Karpas-422 (cell line): ENCODE measurements at regions not wholly inside any gene's neighbourhood (a gene's known extent, or its start where the extent isn't known, plus 50 kb on each side); places are given as distances from the start of the nearest gene placed in this dataset.

Experiments
- DNase-seq: peaks from one replicate; pipeline ENCODE4 v3.0.0-alpha.2; 2015
- H2AFZ ChIP-seq: fragments of 200-600 bp; sonication (generic); 2 replicates; pipeline ENCODE4 v1.6.1; 2014; ENCODE audit warnings: antibody characterized with exemption, low read length, mixed read lengths
- H3K27ac ChIP-seq: fragments of 200-600 bp; sonication (generic); 2 replicates; pipeline ENCODE4 v1.5.1; 2014; ENCODE audit warnings: mild to moderate bottlenecking, low read length, moderate library complexity
- H3K27me3 ChIP-seq: fragments of 200-600 bp; sonication (generic); 2 replicates; pipeline ENCODE4 v1.6.1; 2014; ENCODE audit warnings: low read length, mixed read lengths
- H3K36me3 ChIP-seq: fragments of 200-600 bp; sonication (generic); 2 replicates; pipeline ENCODE4 v1.6.1; 2014; ENCODE audit warnings: low read length, mixed read lengths; ENCODE audit not compliant: insufficient read depth
- H3K4me1 ChIP-seq: fragments of 200-600 bp; sonication (generic); 2 replicates; pipeline ENCODE4 v1.6.1; 2014; ENCODE audit warnings: mild to moderate bottlenecking, low read length, mixed read lengths
- H3K4me2 ChIP-seq: fragments of 200-600 bp; sonication (generic); 2 replicates; pipeline ENCODE4 v1.6.1; 2014; ENCODE audit warnings: low read length, low read depth, mild to moderate bottlenecking; ENCODE audit not compliant: poor library complexity, severe bottlenecking
- H3K4me3 ChIP-seq: fragments of 200-600 bp; sonication (generic); 2 replicates; pipeline ENCODE4 v1.5.1; 2014; ENCODE audit warnings: mild to moderate bottlenecking, antibody characterized with exemption, low read length, mixed read lengths
- H3K79me2 ChIP-seq: fragments of 200-600 bp; sonication (generic); 2 replicates; pipeline ENCODE4 v1.6.1; 2014; ENCODE audit warnings: mild to moderate bottlenecking, low read length, mixed read lengths
- H3K9ac ChIP-seq: fragments of 200-600 bp; sonication (generic); 2 replicates; pipeline ENCODE4 v1.6.0; 2014; ENCODE audit warnings: low read length
- H3K9me2 ChIP-seq: fragments of 200-600 bp; sonication (generic), shearing (Covaris generic); replicated peaks from 2 replicates; pipeline ENCODE4 v1.6.0; 2014; ENCODE audit warnings: mild to moderate bottlenecking, low read length, moderate library complexity; ENCODE audit not compliant: insufficient read depth
- H3K9me3 ChIP-seq: fragments of 300-700, 200-600 bp; sonication (generic); 2 replicates; pipeline ENCODE4 v1.6.1; 2014; ENCODE audit warnings: low read length, mixed read lengths
- H4K20me1 ChIP-seq: fragments of 200-600 bp; sonication (generic); 2 replicates; pipeline ENCODE4 v1.6.1; 2014; ENCODE audit warnings: mild to moderate bottlenecking, antibody characterized with exemption, low read length, low read depth; ENCODE audit not compliant: insufficient read depth

DNA sequence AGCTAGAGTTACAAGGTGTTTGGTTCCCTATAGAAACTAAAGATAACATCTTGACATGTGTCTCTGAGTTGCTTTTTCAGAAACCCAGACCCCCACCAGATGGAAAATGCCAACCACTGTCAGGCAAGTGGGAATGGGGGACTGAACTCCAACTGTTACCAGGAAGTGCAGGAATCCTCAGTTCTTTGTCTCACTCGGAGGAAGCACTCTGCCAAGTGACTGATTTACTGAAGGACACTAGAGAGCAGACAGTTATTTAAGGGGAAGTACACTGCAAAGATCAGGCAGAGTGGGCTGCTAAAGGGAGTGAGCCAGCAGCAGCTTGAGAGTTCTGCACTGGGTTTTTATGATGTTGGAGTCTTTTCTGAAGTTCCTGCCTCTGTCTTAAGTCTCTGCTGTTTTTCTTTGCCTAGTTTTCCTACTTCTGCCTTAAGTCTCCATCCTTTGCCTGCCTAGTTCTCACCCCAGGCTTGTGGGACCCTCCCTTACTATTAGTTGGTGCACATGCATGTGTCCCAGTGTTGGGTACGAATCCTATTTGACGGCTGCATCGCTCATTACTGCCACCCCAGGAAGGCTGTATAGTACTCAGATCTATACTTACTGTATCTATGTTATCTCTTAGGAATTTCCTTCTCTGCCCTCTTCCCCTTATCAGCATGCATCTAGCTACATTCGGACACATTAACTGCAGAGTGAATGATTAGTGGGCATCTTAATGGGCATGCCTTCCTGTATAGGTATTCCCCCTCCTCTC, 97.1 kb downstream of the TEX51 start:
- Histone ChIP-seq H3K27me3 (no peaks in the 10 kb centered on the region), H3K4me3 (no peak overlapping the region), H3K9ac (no peak overlapping the region), H3K9me2 (no peaks in the 10 kb centered on the region), H3K79me2 (no peaks in the 10 kb centered on the region), H3K27ac (no peak overlapping the region), H3K4me1 (no peaks in the 10 kb centered on the region), H3K36me3 (no peaks in the 10 kb centered on the region), H3K4me2 (no peak overlapping the region), H3K9me3 (no peaks in the 10 kb centered on the region), H4K20me1 (no peaks in the 10 kb centered on the region), H2AFZ (no peak overlapping the region)
- no peak for DNase-seq

DNA sequence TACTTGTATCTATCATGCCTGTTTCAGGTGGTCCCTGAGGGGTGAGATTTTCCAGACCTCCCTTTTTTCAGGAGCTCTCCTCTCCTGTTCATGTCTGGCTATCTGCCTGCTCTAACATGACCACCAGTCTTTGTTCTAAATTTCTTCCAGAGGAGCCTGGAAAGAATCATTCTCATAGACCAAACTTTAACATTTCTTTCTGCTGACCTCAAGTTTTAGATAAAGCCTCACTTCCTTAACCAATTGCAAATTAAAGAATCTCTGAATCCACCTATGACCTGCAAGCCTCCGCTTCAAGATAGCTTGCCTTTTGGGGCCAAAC, 97.6 kb downstream of the TEX51 start:
- Histone ChIP-seq H3K9me3 (no peaks in the 10 kb centered on the region), H3K27me3 (no peaks in the 10 kb centered on the region), H3K9me2 (no peaks in the 10 kb centered on the region), H3K4me3 (no peak overlapping the region), H3K27ac (no peak overlapping the region), H3K36me3 (no peaks in the 10 kb centered on the region), H3K79me2 (no peaks in the 10 kb centered on the region), H3K4me2 (no peak overlapping the region), H3K4me1 (no peaks in the 10 kb centered on the region), H2AFZ (no peak overlapping the region), H3K9ac (no peak overlapping the region), H4K20me1 (no peaks in the 10 kb centered on the region)
- no peak for DNase-seq
